Heart right ventricle (tissue), 16 donors: ENCODE measurements at regions not wholly inside any gene's neighbourhood (a gene's known extent, or its start where the extent isn't known, plus 50 kb on each side); places are given as distances from the start of the nearest gene placed in this dataset.
"Not testable (repeated sequence)": the region's sequence is repeated elsewhere in the genome, so short reads cannot be mapped to it uniquely, and the experiment has no call there.

ENCODE experiments used
- ATAC-seq, 8 donors: fragments of 200-7000 bp; cut with Tn5 transposase; one replicate each; pipeline ENCODE4 v1.9.1; 2020; ENCODE audit warnings: mild to moderate bottlenecking in 8 of 8, moderate library complexity in 8 of 8, moderate number of reproducible peaks in 1 of 8
- DNase-seq, 2 donors: peaks; one replicate each; pipeline ENCODE4 v3.0.0-alpha.2; 2020
- H3K27ac ChIP-seq, 10 donors: fragments of 200-600 bp; sonication (generic) in 2 of 10; one replicate each; pipeline versions ENCODE4 v1.5.0 to v1.8.0; 2020 to 2022; ENCODE audit warnings: mild to moderate bottlenecking in 3 of 10
- H3K27me3 ChIP-seq, 7 donors: fragments of 200-600 bp; one replicate each; pipeline ENCODE4 v1.8.0; 2021 to 2022; ENCODE audit warnings: mild to moderate bottlenecking in 2 of 7
- H3K36me3 ChIP-seq, 9 donors: fragments of 200-600 bp; sonication (generic) in 1 of 9; one replicate each; pipeline versions ENCODE4 v1.5.0 to v1.8.0; 2020 to 2022; ENCODE audit warnings: mild to moderate bottlenecking in 2 of 9
- H3K4me1 ChIP-seq, 9 donors: fragments of 200-600 bp; sonication (generic) in 1 of 9; one replicate each; pipeline versions ENCODE4 v1.5.0 to v1.8.0; 2020 to 2022; ENCODE audit warnings: mild to moderate bottlenecking in 4 of 9
- H3K4me3 ChIP-seq, 10 donors: fragments of 200-600 bp; sonication (generic) in 2 of 10; one replicate each; pipeline versions ENCODE4 v1.5.0 to v1.8.0; 2020 to 2022; ENCODE audit warnings: mild to moderate bottlenecking in 7 of 10, moderate library complexity in 2 of 10
- H3K9me3 ChIP-seq, 11 donors: fragments of 200-600 bp in 10 of 11; sonication (generic) in 2 of 11; one replicate each; pipeline versions ENCODE4 v1.5.0 to v1.8.0; 2013 to 2022; ENCODE audit warnings: mild to moderate bottlenecking in 2 of 11, control low read depth in 1 of 11, moderate library complexity in 1 of 11
- CTCF ChIP-seq, 9 donors: fragments of 200-600 bp; sonication (generic) in 2 of 9; IDR thresholded peaks; one replicate each; pipeline versions ENCODE4 v1.5.0 to v1.8.0; 2021 to 2022; ENCODE audit warnings: antibody characterized with exemption in 9 of 9, mild to moderate bottlenecking in 5 of 9, moderate library complexity in 1 of 9
- WGBS, 2 donors: extraction: QIAGEN DNeasy Blood & Tissue Kit; methylation state at CpG; one replicate each; pipeline ENCODE4 v1.1.7; 2013; ENCODE audit warnings: inconsistent platforms in 1 of 2; 5-methylcytosine and 5-hydroxymethylcytosine counted together
- intact Hi-C, 10 donors: fragments of 100-400 bp; cut with DNase I; formaldehyde crosslinking; loops; one replicate each; pipeline versions ENCODE4 v1.11.1 to v1.14.2; 2022
- donor health status: Arrhythmogenic right ventricular cardiomyopathy.
- donor health status: ischemic (EF 13 %, LVEDD 7.1; RV severe dilation, severe dysfunction).
- donor health status: healthy with polysubstance abuse.
- donor health status: DM: no; HTN: yes; CAD: no.
- donor health status: DM: no; HTN: no; CAD: no.
- donor health status: ischemic (EF 25% LVEDD 6.9; RV normal size, moderate dysfunction).
- donor health status: ischemic (EF 25% LVEDD 5.7; RV mildly dilated, moderate dysfunction).
- donor health status: healthy.
- donor health status: DM: yes; HTN: yes; CAD: no.
- donor health status: Ischemic cardiomyopathy.
- donor health status: ischemic (EF 35%, LVEDD 5.7; RV mildly dilated, moderate dysfunction).
- donor health status: nonischemic (EF 11% LVEDD 7.7; RV severe dilation, severe dysfunction).
- donor health status: DM: yes; HTN: yes; CAD: no.
- donor health status: PGD.
- donor health status: ischemic (EF 29% LVEDD 5.4; RV normal size, mild dysfunction).
- donor health status: nonischemic (EF 23%, LVEDD 6.1; RV moderate dilation, normal function).

- intact Hi-C loops = loop anchor here in 1 of 10 donors (10.0 kb wide), 1 partner anchor 229 kb away; no protein-coding TSS in a partner anchor
- Histone ChIP-seq H3K9me3 (peaks cover 0 to 5% (median 0%) of the 10 kb centered on the region in 11 donors), H3K27me3 (no peaks in the 10 kb centered on the region), H3K27ac (peak overlapping the region in 5 of 10 donors; percentile 5 to 34 (median 22)), H3K36me3 (no peaks in the 10 kb centered on the region), H3K4me3 (no peak overlapping the region), H3K4me1 (peaks cover 0 to 16% (median 0%) of the 10 kb centered on the region in 9 donors)
- TF ChIP-seq CTCF (IDR thresholded peaks at IDR 0.05) = no peak
- ATAC-seq = peak in 7 of 8 donors; percentile 24 to 72 (median 59)
- WGBS, 2 donors = 71% methylated on average over 5 of the region's 5 CpGs
- peak; percentile 15 to 22 for DNase-seq
These were observed 102.1 kb upstream of the RANBP3L start for GRCh38 chr5:36403632-36404311.

- no peak overlapping the region for H3K4me3 ChIP-seq
- intact Hi-C loops = loop anchor here in 1 of 10 donors (10.0 kb wide), 1 partner anchor 231 kb away; no protein-coding TSS in a partner anchor
- 91 to 93% methylated on average over 1 of the region's 1 CpG for WGBS, 2 donors
These were observed 104.3 kb upstream of the RANBP3L start for GRCh38 chr5:36406023-36406422.

GRCh38 chr5:36407396-36407795 lies 105.7 kb upstream of the RANBP3L start:
- peaks cover 0 to 16% (median 0%) of the 10 kb centered on the region in 9 donors for H3K4me1 ChIP-seq
- no peak for ATAC-seq
- H3K4me3 ChIP-seq = no peak overlapping the region
- 72 to 91% methylated on average over 2 of the region's 2 CpGs for WGBS, 2 donors
- TF ChIP-seq CTCF (IDR thresholded peaks at IDR 0.05) = no peak
- no peaks in the 10 kb centered on the region for H3K27me3 ChIP-seq
- no peak for DNase-seq
- intact Hi-C loops = loop anchor here in 1 of 10 donors (10.0 kb wide), 1 partner anchor 233 kb away; no protein-coding TSS in a partner anchor
- H3K27ac ChIP-seq = no peak overlapping the region
- H3K9me3 ChIP-seq = peaks cover 0 to 11% (median 0%) of the 10 kb centered on the region in 11 donors
- H3K36me3 ChIP-seq = no peaks in the 10 kb centered on the region

More at GRCh38 chr5:36406023-36406422, 104.3 kb upstream of the RANBP3L start:
- Histone ChIP-seq H3K9me3 (peaks cover 0 to 11% (median 0%) of the 10 kb centered on the region in 11 donors), H3K27ac (no peak overlapping the region), H3K27me3 (no peaks in the 10 kb centered on the region), H3K36me3 (no peaks in the 10 kb centered on the region), H3K4me1 (peaks cover 0 to 16% (median 0%) of the 10 kb centered on the region in 9 donors)
- DNase-seq (no peak), ATAC-seq (no peak)
- no peak for TF ChIP-seq CTCF (IDR thresholded peaks at IDR 0.05)

GRCh38 chr5:36409711-36410110 lies 108.0 kb upstream of the RANBP3L start:
- H3K36me3 ChIP-seq, H3K4me1 ChIP-seq, ATAC-seq, H3K27me3 ChIP-seq, DNase-seq, H3K27ac ChIP-seq, H3K4me3 ChIP-seq: not testable (repeated sequence)
- intact Hi-C loops = loop anchor here in 7 of 10 donors (5.0 to 10.0 kb wide), 6 partner anchors 95 to 455 kb away; partner anchors contain the start of gene SLC1A3 (in 4 of the 7)
- H3K9me3 ChIP-seq = peaks cover 0 to 11% (median 0%) of the 10 kb centered on the region in 11 donors

- not testable (repeated sequence) for H3K4me3 ChIP-seq, H3K4me1 ChIP-seq, H3K36me3 ChIP-seq, DNase-seq, H3K27me3 ChIP-seq, H3K27ac ChIP-seq, ATAC-seq
- intact Hi-C loops = loop anchor here in 6 of 10 donors (5.0 to 10.0 kb wide), 5 partner anchors 94 to 454 kb away; partner anchors contain the start of gene SLC1A3 (in 4 of the 6)
- 87 to 90% methylated on average over 2 of the region's 2 CpGs for WGBS, 2 donors
- peaks cover 0 to 11% (median 0%) of the 10 kb centered on the region in 11 donors for H3K9me3 ChIP-seq
These were observed 109.0 kb upstream of the RANBP3L start for GRCh38 chr5:36410672-36411071.
